Activated CD4-positive, alpha-beta T cell treated with anti-CD3 and anti-CD28 coated beads for 1 hour (primary cell): ENCODE measurements at regions not wholly inside any gene's neighbourhood (a gene's known extent, or its start where the extent isn't known, plus 50 kb on each side); places are given as distances from the start of the nearest gene placed in this dataset.

Source experiments
- DNase-seq: peaks from one replicate; pipeline ENCODE4 v3.0.0-alpha.2; 2020

GRCh38 chr6:108751851-108752732 is 96.1 kb upstream of the ARMC2 start:
- no peak for DNase-seq

GRCh38 chr6:108752733-108753590 is 95.3 kb upstream of the ARMC2 start:
- DNase-seq = no peak

- DNase-seq = no peak
These were observed 92.7 kb upstream of the ARMC2 start for GRCh38 chr6:108755257-108756240.

- DNase-seq = no peak
These were observed 90.9 kb upstream of the ARMC2 start for GRCh38 chr6:108757357-108757756.

- DNase-seq = no peak
These were observed 89.3 kb upstream of the ARMC2 start for GRCh38 chr6:108758884-108759283.

- no peak for DNase-seq
These were observed 87.8 kb upstream of the ARMC2 start for GRCh38 chr6:108760126-108761050.

GRCh38 chr6:108762394-108762793 is 85.8 kb upstream of the ARMC2 start:
- DNase-seq = no peak

GRCh38 chr6:108763931-108764579 is 84.2 kb upstream of the ARMC2 start:
- no peak for DNase-seq

- no peak for DNase-seq
These were observed 83.7 kb upstream of the ARMC2 start for GRCh38 chr6:108764580-108764950.

GRCh38 chr6:108765495-108765894 is 82.7 kb upstream of the ARMC2 start:
- DNase-seq = no peak

- DNase-seq = no peak
These were observed 81.8 kb upstream of the ARMC2 start for GRCh38 chr6:108766419-108766818.

GRCh38 chr6:108766886-108767285 is 81.3 kb upstream of the ARMC2 start:
- no peak for DNase-seq

- DNase-seq = no peak
These were observed 80.6 kb upstream of the ARMC2 start for GRCh38 chr6:108767418-108768165.

GRCh38 chr6:108768166-108768555 is 80.1 kb upstream of the ARMC2 start:
- DNase-seq = no peak

GRCh38 chr6:108768792-108769524 is 79.3 kb upstream of the ARMC2 start:
- no peak for DNase-seq

- DNase-seq = no peak
These were observed 76.8 kb upstream of the ARMC2 start for GRCh38 chr6:108771421-108771820.

- DNase-seq = no peak
These were observed 73.7 kb upstream of the ARMC2 start for GRCh38 chr6:108774555-108774954.

GRCh38 chr6:108777536-108777935 is 70.7 kb upstream of the ARMC2 start:
- no peak for DNase-seq

GRCh38 chr6:108778421-108779186 is 69.6 kb upstream of the ARMC2 start:
- no peak for DNase-seq
